ENCODE measurements at regions not wholly inside any gene's neighbourhood (a gene's known extent, or its start where the extent isn't known, plus 50 kb on each side); places are given as distances from the start of the nearest gene placed in this dataset.

DNA sequence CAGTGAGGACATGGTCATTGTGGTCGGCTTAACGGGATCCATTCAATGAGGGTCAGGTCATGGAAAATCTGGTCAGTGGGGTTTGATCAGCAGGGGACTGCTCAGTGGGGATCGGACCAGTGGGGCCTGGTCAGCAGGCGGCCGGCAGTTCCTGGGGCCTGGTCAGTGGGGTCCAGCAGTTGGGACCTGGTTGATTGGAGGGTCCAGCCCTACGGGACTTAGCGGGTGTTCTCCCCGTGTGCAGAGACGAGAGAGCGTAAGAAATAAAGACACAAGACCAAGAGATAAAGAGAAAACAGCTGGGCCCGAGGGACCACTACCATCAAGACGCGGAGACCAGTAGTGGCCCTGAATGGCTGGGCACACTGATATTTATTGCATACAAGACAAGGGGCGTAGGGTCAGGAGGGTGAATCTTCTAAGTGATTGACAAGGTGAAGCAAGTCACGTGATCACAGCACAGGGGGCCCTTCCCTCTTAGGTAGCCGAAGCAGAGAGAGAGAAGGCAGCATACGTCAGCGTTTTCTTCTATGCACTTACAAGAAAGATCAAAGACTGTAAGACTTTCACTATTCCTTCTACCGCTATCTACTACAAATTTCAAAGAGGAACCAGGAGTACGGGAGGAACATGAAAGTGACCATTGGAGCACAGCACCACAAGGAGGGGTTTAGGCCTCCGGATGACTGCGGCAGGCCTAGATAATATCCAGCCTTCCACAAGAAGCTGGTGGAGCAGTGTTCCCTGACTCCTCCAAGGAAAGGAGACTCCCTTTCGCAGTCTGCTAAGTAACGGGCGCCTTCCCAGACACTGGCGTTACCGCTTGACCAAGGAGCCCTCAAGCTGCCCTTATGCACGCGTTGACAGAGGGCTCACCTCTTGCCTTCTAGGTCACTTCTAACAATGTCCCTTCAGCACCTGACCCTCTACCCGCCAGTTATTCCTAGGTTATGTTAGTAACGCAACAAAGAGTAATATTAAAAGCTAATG is 62.1 kb upstream of the TPM4 start:
- Histone ChIP-seq H3K27ac (ENCODE audit: insufficient read depth, low read length, poor library complexity, severe bottlenecking) (no peak overlapping the region), H3K36me3 (ENCODE audit: control insufficient read depth, insufficient read depth, low read length) (no peaks in the 10 kb centered on the region), H3K4me1 (ENCODE audit: control insufficient read depth, insufficient read depth, low read length, poor library complexity, severe bottlenecking) (no peaks in the 10 kb centered on the region), H3K27me3 (ENCODE audit: control insufficient read depth, insufficient read depth, low read length) (no peaks in the 10 kb centered on the region), H3K9me3 (ENCODE audit: control insufficient read depth in 2 of 2, low read length in 2 of 2) (no peaks in the 10 kb centered on the region), H3K4me3 (ENCODE audit: low read depth, low read length) (no peak overlapping the region)
- no peak for DNase-seq
- Mint-ChIP-seq H3K27me3 (no peaks in the 10 kb centered on the region), H3K36me3 (no peaks in the 10 kb centered on the region), H3K4me3 (no peak overlapping the region), H3K27ac (no peak overlapping the region), H3K9me3 (peaks cover 0 to 4% (median 0%) of the 10 kb centered on the region in 7 donors), H3K4me1 (peaks cover 0 to 2% (median 0%) of the 10 kb centered on the region in 4 donors)
- ATAC-seq (ENCODE audit: low read depth in 2 of 2), result no peak

DNA sequence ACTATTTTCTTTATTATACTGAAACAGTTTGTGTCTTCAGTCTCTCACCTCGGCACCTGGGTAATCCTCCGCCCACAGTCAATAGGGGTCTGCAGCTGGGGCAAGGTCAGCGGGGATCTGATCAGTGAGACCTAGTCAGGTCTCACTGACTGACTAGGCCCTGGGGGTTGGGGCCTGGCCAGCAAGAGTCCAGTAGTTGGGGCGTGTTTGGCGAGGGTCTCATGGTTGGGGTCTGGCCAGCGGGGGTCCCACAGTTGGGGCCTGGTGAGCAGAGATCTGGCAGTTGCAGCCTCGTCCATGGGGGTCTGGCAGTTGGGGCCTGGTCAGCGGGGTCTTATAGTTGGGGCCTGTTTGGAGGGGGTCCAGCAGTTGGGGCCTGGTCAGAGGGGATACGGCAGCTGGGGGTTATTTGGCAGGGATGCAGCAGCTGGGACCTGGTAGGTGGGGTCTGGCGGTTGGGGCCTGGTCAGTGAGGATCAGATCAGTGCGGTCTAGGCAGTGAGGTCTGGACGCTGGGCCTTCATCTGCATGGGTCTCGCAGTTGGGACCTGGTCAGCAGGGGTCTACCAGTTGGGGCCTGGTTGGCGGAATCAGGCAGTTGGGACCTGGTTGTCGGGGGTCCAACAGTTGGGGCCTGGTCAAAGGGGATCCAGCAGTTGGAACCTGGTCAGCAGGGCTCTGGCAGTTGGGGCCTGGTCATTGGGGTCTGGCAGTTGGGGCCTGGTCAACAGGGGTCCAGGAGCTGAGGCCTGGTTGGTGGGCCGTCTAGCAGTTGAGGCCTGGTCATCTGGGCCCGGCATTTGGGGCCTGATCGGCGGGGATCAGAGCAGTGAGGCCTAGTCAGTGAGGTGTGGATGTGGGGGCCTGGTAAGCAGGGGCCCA is 61.1 kb upstream of the TPM4 start:
- Histone ChIP-seq H3K27me3 (ENCODE audit: control insufficient read depth, insufficient read depth, low read length) (no peaks in the 10 kb centered on the region), H3K27ac (ENCODE audit: insufficient read depth, low read length, poor library complexity, severe bottlenecking) (no peak overlapping the region), H3K4me1 (ENCODE audit: control insufficient read depth, insufficient read depth, low read length, poor library complexity, severe bottlenecking) (no peaks in the 10 kb centered on the region), H3K4me3 (ENCODE audit: low read depth, low read length) (no peak overlapping the region), H3K36me3 (ENCODE audit: control insufficient read depth, insufficient read depth, low read length) (no peaks in the 10 kb centered on the region), H3K9me3 (ENCODE audit: control insufficient read depth in 2 of 2, low read length in 2 of 2) (no peaks in the 10 kb centered on the region)
- no peak for DNase-seq
- no peak overlapping the region for H3K4me3 Mint-ChIP-seq
- no peak overlapping the region for H3K27ac Mint-ChIP-seq
- no peaks in the 10 kb centered on the region for H3K36me3 Mint-ChIP-seq
- no peaks in the 10 kb centered on the region for H3K27me3 Mint-ChIP-seq
- peaks cover 0 to 2% (median 0%) of the 10 kb centered on the region in 4 donors for H3K4me1 Mint-ChIP-seq
- peaks cover 0 to 4% (median 0%) of the 10 kb centered on the region in 7 donors for H3K9me3 Mint-ChIP-seq
- no peak for ATAC-seq (ENCODE audit: low read depth in 2 of 2)

DNA sequence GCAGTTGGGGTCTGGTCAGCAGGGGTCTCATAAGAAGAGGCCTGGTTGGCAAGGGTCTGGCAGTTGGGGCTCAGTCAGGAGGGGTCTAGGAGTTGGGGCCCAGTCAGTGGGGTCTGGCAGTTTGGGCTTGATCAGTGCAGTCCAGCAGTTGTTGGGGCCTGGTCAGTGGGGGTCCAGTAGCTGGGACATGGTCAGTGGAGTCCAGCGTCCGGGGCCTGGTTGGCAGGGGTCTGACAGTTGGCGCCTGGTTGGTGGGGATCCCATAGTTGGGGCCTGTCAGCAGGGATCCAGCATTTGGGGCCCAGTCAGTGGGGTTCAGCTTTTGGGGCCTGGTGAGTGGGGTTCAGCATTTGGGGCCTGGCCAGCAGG is 60.5 kb upstream of the TPM4 start:
- H3K4me1 Mint-ChIP-seq, result peaks cover 0 to 2% (median 0%) of the 10 kb centered on the region in 4 donors
- no peaks in the 10 kb centered on the region for H3K27me3 Mint-ChIP-seq
- H3K36me3 Mint-ChIP-seq, result no peaks in the 10 kb centered on the region
- H3K27ac ChIP-seq (ENCODE audit: insufficient read depth, low read length, poor library complexity, severe bottlenecking), result no peak overlapping the region
- H3K36me3 ChIP-seq (ENCODE audit: control insufficient read depth, insufficient read depth, low read length), result no peaks in the 10 kb centered on the region
- no peak overlapping the region for H3K4me3 Mint-ChIP-seq
- no peak overlapping the region for H3K27ac Mint-ChIP-seq
- ATAC-seq (ENCODE audit: low read depth in 2 of 2), result no peak
- H3K9me3 Mint-ChIP-seq, result peaks cover 0 to 4% (median 0%) of the 10 kb centered on the region in 7 donors
- no peaks in the 10 kb centered on the region for H3K9me3 ChIP-seq (ENCODE audit: control insufficient read depth in 2 of 2, low read length in 2 of 2)
- DNase-seq, result no peak
- H3K4me1 ChIP-seq (ENCODE audit: control insufficient read depth, insufficient read depth, low read length, poor library complexity, severe bottlenecking), result no peaks in the 10 kb centered on the region
- no peak overlapping the region for H3K4me3 ChIP-seq (ENCODE audit: low read depth, low read length)
- H3K27me3 ChIP-seq (ENCODE audit: control insufficient read depth, insufficient read depth, low read length), result no peaks in the 10 kb centered on the region

DNA sequence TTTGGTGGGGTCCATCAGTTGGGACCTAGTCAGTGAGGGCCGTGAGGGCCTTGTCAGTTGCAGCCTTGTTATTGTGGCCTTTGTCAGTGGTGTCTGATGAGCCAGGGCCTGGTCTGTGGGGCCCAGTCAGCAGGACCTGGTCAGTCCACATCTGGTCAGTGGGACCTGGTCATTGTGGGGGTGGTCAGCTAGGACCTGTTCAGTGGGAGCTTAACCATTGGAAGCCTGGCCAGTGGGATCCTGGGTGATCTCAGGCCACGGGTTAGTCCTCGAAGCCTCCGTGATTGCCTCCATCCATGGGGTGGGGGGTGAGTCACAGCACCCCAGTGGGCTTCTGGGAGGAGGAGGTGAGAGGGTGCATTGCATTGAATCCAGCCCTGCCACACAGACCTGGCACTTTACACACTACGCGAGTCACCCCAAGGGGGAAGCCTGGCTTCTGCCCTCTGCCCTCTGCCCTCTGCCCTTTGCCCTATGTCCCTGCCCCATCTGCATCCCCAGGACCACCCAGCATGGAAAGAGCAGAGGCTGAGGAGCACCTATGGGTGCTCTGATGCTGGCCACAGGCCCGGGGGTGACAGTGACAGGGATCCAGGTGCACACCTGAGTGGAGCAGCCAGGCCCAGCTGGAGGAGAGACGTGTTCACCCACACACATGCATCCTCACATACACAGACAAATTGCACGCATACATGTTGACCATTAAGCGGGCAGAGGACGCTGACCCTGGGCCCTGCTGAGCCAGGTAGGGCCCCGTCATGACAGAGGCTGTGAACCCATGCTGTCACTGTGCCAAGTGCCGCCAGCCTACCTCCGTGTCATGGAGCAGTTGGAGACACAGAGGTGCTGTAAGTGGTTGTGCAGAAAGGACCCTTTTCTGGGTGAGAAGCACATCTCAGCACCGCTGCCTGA is 59.8 kb upstream of the TPM4 start:
- DNase-seq (no peak), ATAC-seq (ENCODE audit: low read depth in 2 of 2) (no peak)
- Mint-ChIP-seq H3K36me3 (no peaks in the 10 kb centered on the region), H3K27me3 (no peaks in the 10 kb centered on the region), H3K4me1 (peaks cover 0 to 2% (median 0%) of the 10 kb centered on the region in 4 donors), H3K27ac (no peak overlapping the region), H3K9me3 (peaks cover 0 to 4% (median 0%) of the 10 kb centered on the region in 7 donors), H3K4me3 (no peak overlapping the region)
- no peaks in the 10 kb centered on the region for H3K4me1 ChIP-seq (ENCODE audit: control insufficient read depth, insufficient read depth, low read length, poor library complexity, severe bottlenecking)
- H3K27me3 ChIP-seq (ENCODE audit: control insufficient read depth, insufficient read depth, low read length), result no peaks in the 10 kb centered on the region
- no peaks in the 10 kb centered on the region for H3K36me3 ChIP-seq (ENCODE audit: control insufficient read depth, insufficient read depth, low read length)
- H3K9me3 ChIP-seq (ENCODE audit: control insufficient read depth in 2 of 2, low read length in 2 of 2), result no peaks in the 10 kb centered on the region
- H3K4me3 ChIP-seq (ENCODE audit: low read depth, low read length), result no peak overlapping the region
- no peak overlapping the region for H3K27ac ChIP-seq (ENCODE audit: insufficient read depth, low read length, poor library complexity, severe bottlenecking)

DNA sequence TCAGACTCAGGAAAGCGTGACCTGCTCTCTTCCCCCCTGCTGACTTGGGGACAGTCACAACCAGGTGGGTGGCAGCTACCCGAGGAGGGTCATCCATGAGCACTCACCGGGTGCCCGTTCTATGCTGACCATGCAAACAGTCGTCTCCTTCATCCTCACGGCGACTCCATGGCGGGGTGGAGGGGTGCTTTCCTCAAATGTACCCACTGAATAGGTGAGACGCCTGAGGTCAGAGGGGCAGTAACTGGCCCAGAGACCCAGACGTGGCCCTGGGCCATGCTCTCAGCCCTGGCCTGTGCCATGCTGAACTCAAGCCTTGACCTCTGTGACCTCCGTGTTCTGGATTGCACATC is 59.2 kb upstream of the TPM4 start:
- H3K4me1 Mint-ChIP-seq, result peaks cover 0 to 2% (median 0%) of the 10 kb centered on the region in 4 donors
- Histone ChIP-seq H3K27ac (ENCODE audit: insufficient read depth, low read length, poor library complexity, severe bottlenecking) (no peak overlapping the region), H3K36me3 (ENCODE audit: control insufficient read depth, insufficient read depth, low read length) (no peaks in the 10 kb centered on the region), H3K27me3 (ENCODE audit: control insufficient read depth, insufficient read depth, low read length) (no peaks in the 10 kb centered on the region), H3K9me3 (ENCODE audit: control insufficient read depth in 2 of 2, low read length in 2 of 2) (no peaks in the 10 kb centered on the region), H3K4me3 (ENCODE audit: low read depth, low read length) (no peak overlapping the region), H3K4me1 (ENCODE audit: control insufficient read depth, insufficient read depth, low read length, poor library complexity, severe bottlenecking) (no peaks in the 10 kb centered on the region)
- no peak overlapping the region for H3K4me3 Mint-ChIP-seq
- H3K36me3 Mint-ChIP-seq, result no peaks in the 10 kb centered on the region
- DNase-seq (no peak), ATAC-seq (ENCODE audit: low read depth in 2 of 2) (no peak)
- H3K27ac Mint-ChIP-seq, result no peak overlapping the region
- peaks cover 0 to 2% (median 0%) of the 10 kb centered on the region in 7 donors for H3K9me3 Mint-ChIP-seq
- no peaks in the 10 kb centered on the region for H3K27me3 Mint-ChIP-seq

DNA sequence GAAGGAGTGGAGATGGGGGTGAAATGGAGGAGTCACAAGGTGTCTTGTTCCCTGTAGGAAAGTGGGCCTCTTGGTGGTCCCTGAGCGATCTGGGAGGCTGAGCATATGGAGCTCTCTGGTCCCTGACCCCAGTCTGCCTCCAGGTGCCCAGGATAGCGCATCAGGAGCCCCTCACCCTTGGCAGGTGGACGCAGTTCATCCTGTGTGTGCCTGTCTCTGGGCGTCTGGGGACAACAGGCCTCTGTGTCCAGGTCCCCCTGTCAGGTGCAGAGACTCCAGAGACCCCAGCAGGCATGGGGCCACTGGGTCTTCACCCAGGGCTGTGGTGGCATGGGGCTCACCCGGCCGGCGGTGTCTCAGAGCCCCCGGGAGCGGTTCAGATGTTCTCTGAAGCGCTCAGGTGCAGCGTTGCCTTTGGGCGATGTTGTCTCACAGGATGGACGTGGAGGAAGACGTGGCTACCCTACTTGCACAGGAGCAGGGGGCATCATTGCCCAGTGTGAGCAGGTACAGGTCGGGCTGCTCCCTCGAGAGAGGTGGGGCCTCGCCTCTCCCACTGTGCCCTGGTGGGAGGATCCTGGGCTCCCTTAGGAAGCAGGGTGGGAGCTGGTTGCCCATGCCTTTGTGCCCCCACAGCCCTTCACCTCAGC is 58.1 kb upstream of the TPM4 start:
- Mint-ChIP-seq H3K9me3 (no peaks in the 10 kb centered on the region), H3K27me3 (no peaks in the 10 kb centered on the region), H3K27ac (no peak overlapping the region), H3K4me1 (peaks cover 0 to 2% (median 0%) of the 10 kb centered on the region in 4 donors), H3K4me3 (no peak overlapping the region), H3K36me3 (no peaks in the 10 kb centered on the region)
- Histone ChIP-seq H3K9me3 (ENCODE audit: control insufficient read depth in 2 of 2, low read length in 2 of 2) (no peaks in the 10 kb centered on the region), H3K36me3 (ENCODE audit: control insufficient read depth, insufficient read depth, low read length) (no peaks in the 10 kb centered on the region), H3K27ac (ENCODE audit: insufficient read depth, low read length, poor library complexity, severe bottlenecking) (no peak overlapping the region), H3K4me1 (ENCODE audit: control insufficient read depth, insufficient read depth, low read length, poor library complexity, severe bottlenecking) (no peaks in the 10 kb centered on the region), H3K4me3 (ENCODE audit: low read depth, low read length) (no peak overlapping the region), H3K27me3 (ENCODE audit: control insufficient read depth, insufficient read depth, low read length) (no peaks in the 10 kb centered on the region)
- ATAC-seq (ENCODE audit: low read depth in 2 of 2) (no peak), DNase-seq (no peak)

Data from CD4-positive, CD25-positive, alpha-beta regulatory T cell (primary cell).